ENCODE measurements at regions not wholly inside any gene's neighbourhood (a gene's known extent, or its start where the extent isn't known, plus 50 kb on each side); places are given as distances from the start of the nearest gene placed in this dataset.

DNA sequence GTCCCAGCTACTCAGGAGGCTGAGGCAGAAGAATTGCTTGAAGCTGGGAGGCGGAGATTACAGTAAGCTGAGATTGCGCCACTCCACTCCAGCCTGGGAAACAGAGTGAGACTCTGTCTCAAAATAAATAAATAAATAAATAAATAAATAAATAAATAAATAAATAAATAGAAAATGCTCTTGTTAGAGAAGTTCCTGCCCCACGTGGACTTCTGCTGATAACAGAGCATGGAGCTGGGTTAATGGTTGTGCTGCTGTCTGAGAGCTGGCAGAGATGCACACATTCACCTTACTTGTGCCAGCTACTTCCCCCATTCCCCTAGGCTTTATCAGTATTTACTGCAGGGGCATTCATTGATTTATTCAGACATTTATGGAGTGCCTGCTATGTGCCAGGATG lies 155.2 kb upstream of the KCNG1 start:
- Histone ChIP-seq H2AFZ (no peak overlapping the region), H3K27ac (no peak overlapping the region)

DNA sequence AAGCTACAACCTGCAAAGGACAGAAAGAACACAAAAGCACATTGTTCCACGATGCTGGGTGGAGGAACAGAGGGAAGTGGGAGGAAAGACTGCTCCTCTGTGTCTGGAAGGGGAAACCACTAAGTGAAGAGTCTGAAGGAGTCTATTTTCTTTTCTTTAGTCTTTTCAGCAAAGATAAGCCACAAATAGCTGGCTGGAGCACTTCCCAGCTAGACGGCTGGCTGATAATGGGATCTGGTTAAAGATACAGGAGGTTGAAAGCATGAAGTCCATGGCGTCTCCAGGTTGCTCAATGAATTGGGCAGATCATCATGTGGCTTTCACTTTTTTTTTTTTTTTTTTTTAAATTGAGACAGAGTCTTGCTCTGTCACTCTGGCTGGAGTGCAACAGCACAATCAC lies 154.0 kb upstream of the KCNG1 start:
- WGBS (ENCODE audit: low lambda C conversion rate, missing lambda C conversion rate) = 29% methylated on average over 3 of the region's 3 CpGs
- Histone ChIP-seq H3K27me3 (peaks cover 6% of the 10 kb centered on the region), H3K27ac (no peak overlapping the region), H3K79me2 (no peaks in the 10 kb centered on the region), H3K36me3 (replicated peaks; ENCODE audit: insufficient read depth, low read depth) (no peaks in the 10 kb centered on the region), H2AFZ (no peak overlapping the region), H3K4me1 (ENCODE audit: insufficient read depth) (no peaks in the 10 kb centered on the region), H3K4me2 (no peak overlapping the region), H3K9me2 (replicated peaks; ENCODE audit: insufficient read depth) (no peaks in the 10 kb centered on the region), H4K20me1 (ENCODE audit: insufficient read depth, poor library complexity, severe bottlenecking) (no peaks in the 10 kb centered on the region), H3K9me3 (ENCODE audit: low read depth) (no peaks in the 10 kb centered on the region), H3K4me3 (no peak overlapping the region)
- no peak for DNase-seq (ENCODE audit: low spot score)
- no peak for TF ChIP-seq EZH2 (IDR thresholded peaks at IDR 0.05; ENCODE audit: borderline replicate concordance)
- TF ChIP-seq EZH2phosphoT487 (IDR thresholded peaks at IDR 0.05; ENCODE audit: low read depth, severe bottlenecking, unreplicated experiment) = no peak
- TF ChIP-seq, protein P1, sequence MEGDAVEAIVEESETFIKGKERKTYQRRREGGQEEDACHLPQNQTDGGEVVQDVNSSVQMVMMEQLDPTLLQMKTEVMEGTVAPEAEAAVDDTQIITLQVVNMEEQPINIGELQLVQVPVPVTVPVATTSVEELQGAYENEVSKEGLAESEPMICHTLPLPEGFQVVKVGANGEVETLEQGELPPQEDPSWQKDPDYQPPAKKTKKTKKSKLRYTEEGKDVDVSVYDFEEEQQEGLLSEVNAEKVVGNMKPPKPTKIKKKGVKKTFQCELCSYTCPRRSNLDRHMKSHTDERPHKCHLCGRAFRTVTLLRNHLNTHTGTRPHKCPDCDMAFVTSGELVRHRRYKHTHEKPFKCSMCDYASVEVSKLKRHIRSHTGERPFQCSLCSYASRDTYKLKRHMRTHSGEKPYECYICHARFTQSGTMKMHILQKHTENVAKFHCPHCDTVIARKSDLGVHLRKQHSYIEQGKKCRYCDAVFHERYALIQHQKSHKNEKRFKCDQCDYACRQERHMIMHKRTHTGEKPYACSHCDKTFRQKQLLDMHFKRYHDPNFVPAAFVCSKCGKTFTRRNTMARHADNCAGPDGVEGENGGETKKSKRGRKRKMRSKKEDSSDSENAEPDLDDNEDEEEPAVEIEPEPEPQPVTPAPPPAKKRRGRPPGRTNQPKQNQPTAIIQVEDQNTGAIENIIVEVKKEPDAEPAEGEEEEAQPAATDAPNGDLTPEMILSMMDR (IDR thresholded peaks at IDR 0.05; ENCODE audit: poor library complexity) = no peak

More for the DNA sequence above, 155.2 kb upstream of the KCNG1 start:
- Histone ChIP-seq H3K79me2 (no peaks in the 10 kb centered on the region), H3K27me3 (peaks cover 6% of the 10 kb centered on the region), H3K9me2 (replicated peaks; ENCODE audit: insufficient read depth) (no peaks in the 10 kb centered on the region), H3K4me1 (ENCODE audit: insufficient read depth) (no peaks in the 10 kb centered on the region), H3K36me3 (replicated peaks; ENCODE audit: insufficient read depth, low read depth) (no peaks in the 10 kb centered on the region), H3K4me2 (no peak overlapping the region), H3K9me3 (ENCODE audit: low read depth) (no peaks in the 10 kb centered on the region), H4K20me1 (ENCODE audit: insufficient read depth, poor library complexity, severe bottlenecking) (no peaks in the 10 kb centered on the region), H3K4me3 (no peak overlapping the region)
- no peak for DNase-seq (ENCODE audit: low spot score)
- 86% methylated on average over 3 of the region's 3 CpGs for WGBS (ENCODE audit: low lambda C conversion rate, missing lambda C conversion rate)
- TF ChIP-seq EZH2phosphoT487 (IDR thresholded peaks at IDR 0.05; ENCODE audit: low read depth, severe bottlenecking, unreplicated experiment) = no peak
- TF ChIP-seq, protein P1 (IDR thresholded peaks at IDR 0.05; ENCODE audit: poor library complexity) = no peak
- TF ChIP-seq EZH2 (IDR thresholded peaks at IDR 0.05; ENCODE audit: borderline replicate concordance) = no peak

DNA sequence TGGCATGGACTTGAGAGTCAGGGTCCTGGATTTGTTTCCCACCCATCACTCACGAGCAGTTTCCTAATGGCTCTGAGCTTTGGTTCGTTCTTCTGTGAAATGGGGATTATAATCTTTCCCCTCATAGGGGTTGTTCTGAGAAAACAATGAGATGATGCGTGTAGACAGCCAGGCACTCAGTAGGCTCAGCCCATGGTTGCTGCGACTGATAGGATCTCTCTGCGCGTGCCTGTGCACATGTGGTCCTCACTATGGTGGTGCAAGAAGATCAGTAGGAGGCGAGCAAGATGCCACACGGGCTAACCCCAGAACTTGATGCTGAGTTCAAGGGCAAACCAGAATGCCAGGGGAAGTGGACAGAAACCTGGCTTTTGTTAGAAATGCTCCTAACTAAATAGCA lies 153.5 kb upstream of the KCNG1 start:
- TF ChIP-seq EZH2phosphoT487 (IDR thresholded peaks at IDR 0.05; ENCODE audit: low read depth, severe bottlenecking, unreplicated experiment) (no peak), EZH2 (IDR thresholded peaks at IDR 0.05; ENCODE audit: borderline replicate concordance) (no peak)
- no peak overlapping the region for H2AFZ ChIP-seq

DNA sequence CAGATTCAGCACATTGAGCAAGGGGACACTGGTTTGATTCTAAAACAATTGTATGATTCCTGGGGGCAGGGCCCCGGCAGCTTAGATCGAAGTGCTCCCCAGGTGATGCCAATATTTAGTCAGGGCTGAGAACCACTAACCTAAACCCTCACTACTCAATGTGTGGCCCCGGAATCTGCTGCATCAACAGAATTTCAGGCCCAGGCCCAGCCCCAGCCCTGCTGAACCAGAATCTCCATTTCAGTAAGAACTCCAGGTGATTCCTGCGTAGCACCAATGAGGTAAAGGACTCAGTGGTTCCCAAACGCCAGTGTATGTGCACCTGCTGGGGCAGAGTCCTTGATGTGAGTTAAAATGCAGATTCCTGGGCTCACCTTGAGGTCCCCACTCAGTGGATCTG lies 152.8 kb upstream of the KCNG1 start:
- no peak overlapping the region for H3K4me3 ChIP-seq
- H3K4me1 ChIP-seq (ENCODE audit: insufficient read depth) = no peaks in the 10 kb centered on the region
- peaks cover 6% of the 10 kb centered on the region for H3K27me3 ChIP-seq
- no peaks in the 10 kb centered on the region for H4K20me1 ChIP-seq (ENCODE audit: insufficient read depth, poor library complexity, severe bottlenecking)
- H2AFZ ChIP-seq = no peak overlapping the region
- no peaks in the 10 kb centered on the region for H3K79me2 ChIP-seq
- no peak overlapping the region for H3K27ac ChIP-seq
- no peak overlapping the region for H3K4me2 ChIP-seq
- WGBS (ENCODE audit: low lambda C conversion rate, missing lambda C conversion rate) = 92% methylated on average over 5 of the region's 5 CpGs
- H3K36me3 ChIP-seq (replicated peaks; ENCODE audit: insufficient read depth, low read depth) = no peaks in the 10 kb centered on the region
- H3K9me2 ChIP-seq (replicated peaks; ENCODE audit: insufficient read depth) = no peaks in the 10 kb centered on the region
- H3K9me3 ChIP-seq (ENCODE audit: low read depth) = no peaks in the 10 kb centered on the region
- TF ChIP-seq EZH2phosphoT487 (IDR thresholded peaks at IDR 0.05; ENCODE audit: low read depth, severe bottlenecking, unreplicated experiment) = no peak
- no peak for TF ChIP-seq EZH2 (IDR thresholded peaks at IDR 0.05; ENCODE audit: borderline replicate concordance)
- TF ChIP-seq, protein P1 (IDR thresholded peaks at IDR 0.05; ENCODE audit: poor library complexity) = no peak
- DNase-seq (ENCODE audit: low spot score) = no peak

More for the DNA sequence above, 153.5 kb upstream of the KCNG1 start:
- no peaks in the 10 kb centered on the region for H3K4me1 ChIP-seq (ENCODE audit: insufficient read depth)
- no peak overlapping the region for H3K4me2 ChIP-seq
- peaks cover 6% of the 10 kb centered on the region for H3K27me3 ChIP-seq
- no peaks in the 10 kb centered on the region for H3K36me3 ChIP-seq (replicated peaks; ENCODE audit: insufficient read depth, low read depth)
- H3K4me3 ChIP-seq = no peak overlapping the region
- no peak overlapping the region for H3K27ac ChIP-seq
- DNase-seq (ENCODE audit: low spot score) = no peak
- no peaks in the 10 kb centered on the region for H3K9me3 ChIP-seq (ENCODE audit: low read depth)
- no peaks in the 10 kb centered on the region for H3K79me2 ChIP-seq
- H4K20me1 ChIP-seq (ENCODE audit: insufficient read depth, poor library complexity, severe bottlenecking) = no peaks in the 10 kb centered on the region
- no peaks in the 10 kb centered on the region for H3K9me2 ChIP-seq (replicated peaks; ENCODE audit: insufficient read depth)
- 82% methylated on average over 8 of the region's 8 CpGs for WGBS (ENCODE audit: low lambda C conversion rate, missing lambda C conversion rate)

Data from hepatocyte (in vitro differentiated cells).